PC-9 (cell line): ENCODE measurements at regions not wholly inside any gene's neighbourhood (a gene's known extent, or its start where the extent isn't known, plus 50 kb on each side); places are given as distances from the start of the nearest gene placed in this dataset.

Source experiments
- BruUV-seq: library from RNA; stranded (reverse); fragments of 400-500 nt; replicated peaks from 2 replicates; lab custom pipeline; 2021; lab: Mats Ljungman, UMichigan
- CTCF ChIA-PET: fragments of 300-600 bp; sonication (Branson Sonifier 250); formaldehyde crosslinking; loops from one replicate; lab custom pipeline; 2022; ENCODE audit warnings: antibody characterized with exemption; lab: Charles Lee
- POLR2A ChIA-PET: fragments of 300-600 bp; sonication (Branson Sonifier 250); formaldehyde crosslinking; loops from one replicate; lab custom pipeline; 2022; ENCODE audit warnings: antibody characterized with exemption; ENCODE audit not compliant: unreplicated experiment; lab: Charles Lee
- DNase-seq, 2 experiments: peaks; one replicate each; pipeline versions ENCODE4 v3.0.0 to v3.0.0-alpha.2; 2015 to 2022; ENCODE audit warnings: mixed read lengths in 1 of 2
- H2AFZ ChIP-seq: fragments of 200-600 bp; sonication (generic); 2 replicates; pipeline ENCODE4 v1.8.1; 2017; ENCODE audit warnings: antibody characterized with exemption
- H3F3A ChIP-seq: fragments of 200-600 bp; sonication (generic); 2 replicates; pipeline ENCODE4 v1.8.1; 2017; ENCODE audit warnings: antibody characterized with exemption, mild to moderate bottlenecking, low read depth; ENCODE audit not compliant: insufficient read depth
- H3K27ac ChIP-seq: fragments of 200-600 bp; sonication (generic); 2 replicates; pipeline ENCODE4 v1.6.1; 2016; ENCODE audit warnings: mixed run types
- H3K27me3 ChIP-seq: fragments of 200-600 bp; sonication (generic); 2 replicates; pipeline ENCODE4 v1.6.1; 2016; ENCODE audit warnings: low read depth, mixed run types; ENCODE audit not compliant: insufficient read depth
- H3K36me3 ChIP-seq: fragments of 200-600 bp; sonication (generic); 2 replicates; pipeline ENCODE4 v1.6.1; 2016; ENCODE audit warnings: low read depth, mixed run types
- H3K4me1 ChIP-seq: fragments of 200-600 bp; sonication (generic); replicated peaks from 2 replicates; pipeline ENCODE4 v1.6.1; 2016; ENCODE audit warnings: mixed run types; ENCODE audit not compliant: insufficient read depth
- H3K4me2 ChIP-seq: fragments of 200-600 bp; sonication (generic); 2 replicates; pipeline ENCODE4 v1.6.1; 2017; ENCODE audit warnings: mixed run types
- H3K4me3 ChIP-seq: fragments of 200-600 bp; sonication (generic); 2 replicates; pipeline ENCODE4 v1.6.1; 2016; ENCODE audit warnings: mixed run types
- H3K79me2 ChIP-seq: fragments of 200-600 bp; sonication (generic); 2 replicates; pipeline ENCODE4 v1.6.1; 2017; ENCODE audit warnings: low read depth, mixed run types
- H3K9me2 ChIP-seq: fragments of 200-600 bp; sonication (generic); 2 replicates; pipeline ENCODE4 v1.8.1; 2017; ENCODE audit warnings: mild to moderate bottlenecking; ENCODE audit not compliant: insufficient read depth
- H3K9me3 ChIP-seq: fragments of 200-600 bp; sonication (generic); 2 replicates; pipeline ENCODE4 v1.8.1; 2016; ENCODE audit warnings: low read depth; ENCODE audit not compliant: insufficient read depth
- H4K20me1 ChIP-seq: fragments of 200-600 bp; sonication (generic); 2 replicates; pipeline ENCODE4 v1.8.1; 2017; ENCODE audit not compliant: insufficient read depth
- EZH2 ChIP-seq: fragments of 200-600 bp; sonication (generic); IDR thresholded peaks from 2 replicates; pipeline ENCODE4 v1.8.0; 2017; ENCODE audit warnings: antibody characterized with exemption, low read depth
- intact Hi-C: fragments of 100-400 bp; cut with micrococcal nuclease; formaldehyde crosslinking; loops from one replicate; pipeline ENCODE4 v1.10.0; 2022; ENCODE audit not compliant: unreplicated experiment
- TF ChIP-seq, protein P1 (sequence below): fragments of 200-600 bp; sonication (generic); conservative IDR thresholded peaks from 2 replicates; pipeline ENCODE4 v1.6.1; 2017; ENCODE audit warnings: mixed run types, antibody characterized with exemption, mild to moderate bottlenecking, moderate library complexity

GRCh38 chr11:79694368-79694767 is 253.5 kb upstream of the TENM4 start:
- intact Hi-C loops: no loop called here
- no peaks in the 10 kb centered on the region for H3K36me3 ChIP-seq
- no peak for TF ChIP-seq EZH2
- TF ChIP-seq, protein P1, sequence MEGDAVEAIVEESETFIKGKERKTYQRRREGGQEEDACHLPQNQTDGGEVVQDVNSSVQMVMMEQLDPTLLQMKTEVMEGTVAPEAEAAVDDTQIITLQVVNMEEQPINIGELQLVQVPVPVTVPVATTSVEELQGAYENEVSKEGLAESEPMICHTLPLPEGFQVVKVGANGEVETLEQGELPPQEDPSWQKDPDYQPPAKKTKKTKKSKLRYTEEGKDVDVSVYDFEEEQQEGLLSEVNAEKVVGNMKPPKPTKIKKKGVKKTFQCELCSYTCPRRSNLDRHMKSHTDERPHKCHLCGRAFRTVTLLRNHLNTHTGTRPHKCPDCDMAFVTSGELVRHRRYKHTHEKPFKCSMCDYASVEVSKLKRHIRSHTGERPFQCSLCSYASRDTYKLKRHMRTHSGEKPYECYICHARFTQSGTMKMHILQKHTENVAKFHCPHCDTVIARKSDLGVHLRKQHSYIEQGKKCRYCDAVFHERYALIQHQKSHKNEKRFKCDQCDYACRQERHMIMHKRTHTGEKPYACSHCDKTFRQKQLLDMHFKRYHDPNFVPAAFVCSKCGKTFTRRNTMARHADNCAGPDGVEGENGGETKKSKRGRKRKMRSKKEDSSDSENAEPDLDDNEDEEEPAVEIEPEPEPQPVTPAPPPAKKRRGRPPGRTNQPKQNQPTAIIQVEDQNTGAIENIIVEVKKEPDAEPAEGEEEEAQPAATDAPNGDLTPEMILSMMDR: no peak
- no peak overlapping the region for H2AFZ ChIP-seq
- no peak overlapping the region for H3K27ac ChIP-seq
- BruUV-seq: no TSS peak
- CTCF ChIA-PET: no interaction called here
- no peaks in the 10 kb centered on the region for H3F3A ChIP-seq
- H3K4me3 ChIP-seq: no peak overlapping the region
- H3K9me3 ChIP-seq: no peaks in the 10 kb centered on the region
- no peaks in the 10 kb centered on the region for H3K27me3 ChIP-seq
- H3K79me2 ChIP-seq: no peaks in the 10 kb centered on the region
- 0 out of 2 replicates have a peak, but pooled peaks cover 4% of the 10 kb centered on the region for H3K9me2 ChIP-seq
- DNase-seq: no peak
- H3K4me1 ChIP-seq: no peaks in the 10 kb centered on the region
- POLR2A ChIA-PET: no interaction called here
- no peaks in the 10 kb centered on the region for H4K20me1 ChIP-seq
- H3K4me2 ChIP-seq: no peak overlapping the region

DNA sequence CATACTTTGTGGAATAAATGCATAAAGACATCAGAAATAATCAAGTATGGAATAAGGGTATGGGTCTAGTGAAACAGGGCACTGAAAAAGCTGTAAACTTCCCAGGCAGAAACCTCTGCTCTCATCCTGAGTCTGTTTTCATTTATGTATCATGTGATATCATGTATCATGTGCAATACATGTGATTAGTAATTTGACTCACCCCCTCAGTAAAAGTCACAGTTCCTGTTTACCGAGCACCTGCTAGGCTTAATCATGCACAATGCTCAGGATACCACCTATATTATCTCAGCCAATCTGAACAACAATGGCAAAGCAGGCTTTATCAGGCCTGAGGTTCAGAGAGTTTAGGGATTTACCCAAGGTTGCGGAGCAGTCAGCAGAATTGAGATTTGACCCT is 250.6 kb upstream of the TENM4 start:
- 0 out of 2 replicates have a peak, but pooled peaks cover 4% of the 10 kb centered on the region for H3K9me2 ChIP-seq
- no peak overlapping the region for H3K4me2 ChIP-seq
- no peak overlapping the region for H3K27ac ChIP-seq
- ChIA-PET CTCF (no interaction called here), POLR2A (no interaction called here)
- H3K27me3 ChIP-seq: no peaks in the 10 kb centered on the region; the same call in 1 of the 2 replicates
- DNase-seq: no peak
- H3K9me3 ChIP-seq: no peaks in the 10 kb centered on the region
- no peaks in the 10 kb centered on the region for H4K20me1 ChIP-seq
- TF ChIP-seq, protein P1: no peak
- TF ChIP-seq EZH2: no peak
- no peaks in the 10 kb centered on the region for H3K36me3 ChIP-seq
- H3K4me3 ChIP-seq: no peak overlapping the region
- no TSS peak for BruUV-seq
- no peak overlapping the region for H2AFZ ChIP-seq
- H3F3A ChIP-seq: no peaks in the 10 kb centered on the region
- intact Hi-C loops: no loop called here
- no peaks in the 10 kb centered on the region for H3K79me2 ChIP-seq
- no peaks in the 10 kb centered on the region for H3K4me1 ChIP-seq

DNA sequence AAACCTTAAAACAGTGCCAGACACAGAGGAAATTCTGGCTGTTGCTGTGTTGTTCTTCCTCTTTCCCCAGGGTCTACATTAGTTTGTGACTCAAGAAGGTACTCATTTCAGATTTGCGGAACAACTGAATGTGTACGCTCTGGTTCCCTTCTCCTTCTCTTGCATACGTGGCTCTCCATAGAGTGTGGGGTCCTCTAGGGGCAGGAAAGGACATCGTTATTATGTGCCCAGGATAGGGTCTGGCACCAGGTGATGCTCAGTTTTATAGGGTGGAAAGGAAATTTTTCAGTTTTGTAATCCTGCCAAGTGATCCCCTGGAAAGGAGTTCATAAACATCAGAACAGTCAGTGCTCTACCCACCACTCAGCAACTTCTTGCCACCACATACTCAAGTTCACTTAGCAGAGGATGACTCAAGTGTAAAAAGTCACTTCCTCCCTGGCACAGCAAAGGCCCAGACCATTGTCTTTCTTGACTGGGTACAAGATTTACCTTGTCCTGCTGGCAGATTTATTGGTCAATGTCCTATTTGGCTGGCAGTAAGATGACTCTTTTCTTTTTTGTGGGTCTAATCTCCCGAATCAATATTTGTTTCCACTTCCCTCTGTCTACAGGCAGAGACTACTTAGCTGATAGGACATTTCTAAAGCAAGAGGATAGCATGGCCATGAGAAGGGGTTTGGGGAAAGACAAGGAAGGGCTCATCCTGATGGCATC is 246.0 kb upstream of the TENM4 start:
- no peak overlapping the region for H3K27ac ChIP-seq
- H3K4me1 ChIP-seq: no peaks in the 10 kb centered on the region
- TF ChIP-seq, protein P1: no peak
- no peak for TF ChIP-seq EZH2
- H3K36me3 ChIP-seq: no peaks in the 10 kb centered on the region
- no peak overlapping the region for H3K4me2 ChIP-seq
- no peak overlapping the region for H3K4me3 ChIP-seq
- H3K79me2 ChIP-seq: no peaks in the 10 kb centered on the region
- ChIA-PET POLR2A (no interaction called here), CTCF (interaction anchor here (0.5 kb wide), 1 partner anchor 190 kb away, joined by 3 read pairs; no protein-coding TSS in a partner anchor)
- H3K9me3 ChIP-seq: no peaks in the 10 kb centered on the region
- no peaks in the 10 kb centered on the region for H3K9me2 ChIP-seq
- H3K27me3 ChIP-seq: peaks cover 5% of the 10 kb centered on the region; the same call in 1 of the 2 replicates
- DNase-seq: no peak
- H3F3A ChIP-seq: no peaks in the 10 kb centered on the region
- intact Hi-C loops: no loop called here
- H4K20me1 ChIP-seq: no peaks in the 10 kb centered on the region
- no peak overlapping the region for H2AFZ ChIP-seq
- no TSS peak for BruUV-seq
